Subcutaneous abdominal adipose tissue (tissue), 5 donors: ENCODE measurements at regions not wholly inside any gene's neighbourhood (a gene's known extent, or its start where the extent isn't known, plus 50 kb on each side); places are given as distances from the start of the nearest gene placed in this dataset.
"Not testable (repeated sequence)": the region's sequence is repeated elsewhere in the genome, so short reads cannot be mapped to it uniquely, and the experiment has no call there.

Source experiments
- H3K27ac ChIP-seq: one replicate; pipeline ENCODE4 v1.7.0; 2013; ENCODE audit warnings: low read depth, mild to moderate bottlenecking, inconsistent platforms, low read length, moderate library complexity
- H3K27me3 ChIP-seq, 5 donors: one replicate each; pipeline ENCODE4 v1.7.0; 2013; ENCODE audit warnings: low read length in 5 of 5, inconsistent platforms in 1 of 5; ENCODE audit not compliant: control insufficient read depth in 5 of 5, insufficient read depth in 4 of 5
- H3K36me3 ChIP-seq, 5 donors: one replicate each; pipeline ENCODE4 v1.7.0; 2013; ENCODE audit warnings: low read length in 5 of 5; ENCODE audit not compliant: control insufficient read depth in 5 of 5, insufficient read depth in 5 of 5
- H3K4me1 ChIP-seq, 5 donors: one replicate each; pipeline ENCODE4 v1.7.0; 2013; ENCODE audit warnings: low read length in 5 of 5, mild to moderate bottlenecking in 3 of 5, moderate library complexity in 1 of 5; ENCODE audit not compliant: control insufficient read depth in 5 of 5, insufficient read depth in 5 of 5
- H3K4me3 ChIP-seq, 5 donors: one replicate each; pipeline ENCODE4 v1.7.0; 2013; ENCODE audit warnings: low read length in 5 of 5, low read depth in 1 of 5
- H3K9ac ChIP-seq, 5 donors: one replicate each; pipeline ENCODE4 v1.7.0; 2013; ENCODE audit warnings: low read length in 5 of 5, mild to moderate bottlenecking in 4 of 5, moderate library complexity in 3 of 5
- H3K9me3 ChIP-seq, 5 donors: one replicate each; pipeline ENCODE4 v1.7.0; 2013; ENCODE audit warnings: low read length in 5 of 5; ENCODE audit not compliant: control insufficient read depth in 5 of 5
- donor health status: healthy.
- donor health status: healthy.
- donor health status: healthy.
- donor health status: healthy.
- donor health status: healthy.

GRCh38 chrX:14355556-14355955 is 173.8 kb upstream of the GLRA2 start:
- H3K9ac ChIP-seq: no peak overlapping the region
- peaks cover 0 to 2% (median 0%) of the 10 kb centered on the region in 5 donors for H3K27me3 ChIP-seq
- no peaks in the 10 kb centered on the region for H3K36me3 ChIP-seq
- H3K4me1 ChIP-seq: peaks cover 0 to 7% (median 0%) of the 10 kb centered on the region in 5 donors
- H3K4me3 ChIP-seq: no peak overlapping the region
- no peak overlapping the region for H3K27ac ChIP-seq
- peaks cover 0 to 10% (median 0%) of the 10 kb centered on the region in 5 donors for H3K9me3 ChIP-seq

GRCh38 chrX:14354521-14354920 is 174.8 kb upstream of the GLRA2 start:
- H3K4me1 ChIP-seq: peaks cover 0 to 7% (median 0%) of the 10 kb centered on the region in 5 donors
- no peaks in the 10 kb centered on the region for H3K36me3 ChIP-seq
- H3K9me3 ChIP-seq: peaks cover 0 to 12% (median 2%) of the 10 kb centered on the region in 5 donors
- no peak overlapping the region for H3K9ac ChIP-seq
- H3K27ac ChIP-seq: no peak overlapping the region
- H3K27me3 ChIP-seq: peaks cover 0 to 2% (median 0%) of the 10 kb centered on the region in 5 donors
- no peak overlapping the region for H3K4me3 ChIP-seq

GRCh38 chrX:14352511-14352910 is 176.8 kb upstream of the GLRA2 start:
- H3K27me3 ChIP-seq: peaks cover 0 to 2% (median 0%) of the 10 kb centered on the region in 5 donors
- no peak overlapping the region for H3K4me3 ChIP-seq
- H3K27ac ChIP-seq: no peak overlapping the region
- H3K4me1 ChIP-seq: peaks cover 0 to 7% (median 0%) of the 10 kb centered on the region in 5 donors
- no peaks in the 10 kb centered on the region for H3K36me3 ChIP-seq
- peaks cover 0 to 14% (median 3%) of the 10 kb centered on the region in 5 donors for H3K9me3 ChIP-seq
- no peak overlapping the region for H3K9ac ChIP-seq

- Histone ChIP-seq H3K36me3 (no peaks in the 10 kb centered on the region), H3K27me3 (peaks cover 0 to 2% (median 0%) of the 10 kb centered on the region in 5 donors), H3K9ac (no peak overlapping the region), H3K4me3 (no peak overlapping the region), H3K9me3 (peaks cover 0 to 14% (median 3%) of the 10 kb centered on the region in 5 donors), H3K4me1 (peaks cover 0 to 7% (median 0%) of the 10 kb centered on the region in 5 donors), H3K27ac (no peak overlapping the region)
These were observed 177.6 kb upstream of the GLRA2 start for GRCh38 chrX:14351611-14352303.

DNA sequence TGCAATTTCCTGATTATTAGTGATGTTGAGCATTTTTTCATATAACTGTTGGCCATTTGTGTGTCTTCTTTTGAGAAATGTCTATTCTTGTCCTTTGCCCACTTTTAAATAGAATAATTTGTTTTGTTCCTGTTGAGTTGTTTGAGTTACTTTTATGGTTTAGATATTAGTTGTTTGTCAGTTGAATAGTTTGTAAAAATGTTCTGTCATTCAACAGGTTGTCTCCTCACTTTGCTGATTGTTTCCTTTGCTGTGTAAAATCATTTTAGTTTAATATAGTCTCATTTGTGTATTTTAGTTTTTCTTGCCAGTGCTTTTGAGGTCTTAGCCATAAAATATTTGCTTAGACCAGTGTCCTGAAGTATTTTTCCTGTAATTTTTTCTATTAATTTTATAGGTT is 181.8 kb upstream of the GLRA2 start:
- Histone ChIP-seq H3K27ac (no peak overlapping the region), H3K27me3 (peaks cover 0 to 2% (median 0%) of the 10 kb centered on the region in 5 donors), H3K9me3 (peaks cover 0 to 15% (median 3%) of the 10 kb centered on the region in 5 donors), H3K4me3 (no peak overlapping the region), H3K9ac (no peak overlapping the region), H3K4me1 (peaks cover 0 to 7% (median 0%) of the 10 kb centered on the region in 5 donors), H3K36me3 (no peaks in the 10 kb centered on the region)

DNA sequence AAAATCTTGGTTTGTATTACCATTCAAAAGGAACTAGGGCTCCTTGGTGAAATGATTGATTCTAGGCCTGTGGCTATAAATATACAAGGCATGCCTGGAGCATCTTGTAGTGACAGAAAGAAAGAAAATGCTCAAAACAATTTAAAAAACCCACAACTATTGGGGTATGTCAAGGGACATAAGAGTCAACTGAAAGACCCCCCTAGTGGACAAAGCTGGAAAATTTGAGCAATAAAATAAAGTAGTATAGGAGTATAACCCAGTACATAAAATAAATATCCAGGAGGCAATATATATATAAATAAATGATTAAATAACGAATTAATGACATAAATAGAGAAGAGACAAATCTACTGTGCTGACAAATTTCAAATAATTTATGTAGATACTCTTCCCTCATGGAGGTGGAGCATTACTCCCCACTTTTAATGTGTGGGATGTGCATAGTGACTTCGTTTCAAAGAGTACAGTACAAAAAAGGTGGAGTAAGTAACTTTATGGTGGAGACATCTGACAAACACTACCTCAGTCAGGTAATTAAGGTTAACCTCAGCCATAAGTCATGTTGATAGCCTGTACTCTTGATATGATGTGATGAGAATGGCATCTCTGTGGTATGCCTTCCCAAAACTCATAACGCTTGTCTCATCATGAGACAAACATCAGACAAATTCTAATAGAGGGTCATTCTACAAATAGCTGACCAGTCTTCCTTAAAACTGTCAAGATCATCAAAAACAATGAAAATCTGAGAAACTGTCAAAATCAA is 185.0 kb upstream of the GLRA2 start:
- Histone ChIP-seq H3K4me3 (no peak overlapping the region), H3K27ac (no peak overlapping the region), H3K27me3 (peaks cover 0 to 2% (median 0%) of the 10 kb centered on the region in 5 donors), H3K4me1 (no peaks in the 10 kb centered on the region), H3K9me3 (peaks cover 0 to 5% (median 0%) of the 10 kb centered on the region in 5 donors), H3K9ac (no peak overlapping the region), H3K36me3 (no peaks in the 10 kb centered on the region)

- peaks cover 0 to 4% (median 0%) of the 10 kb centered on the region in 5 donors for H3K9me3 ChIP-seq
- no peak overlapping the region for H3K9ac ChIP-seq
- no peaks in the 10 kb centered on the region for H3K36me3 ChIP-seq
- H3K27me3 ChIP-seq: peaks cover 0 to 10% (median 0%) of the 10 kb centered on the region in 5 donors
- H3K4me3 ChIP-seq: no peak overlapping the region
- H3K4me1 ChIP-seq: no peaks in the 10 kb centered on the region
- H3K27ac ChIP-seq: no peak overlapping the region
These were observed 219.9 kb upstream of the GLRA2 start for GRCh38 chrX:14309431-14309830.

- H3K9ac ChIP-seq, H3K27ac ChIP-seq, H3K4me3 ChIP-seq, H3K36me3 ChIP-seq, H3K27me3 ChIP-seq, H3K9me3 ChIP-seq, H3K4me1 ChIP-seq: not testable (repeated sequence)
These were observed 220.4 kb upstream of the GLRA2 start for GRCh38 chrX:14308976-14309375.

- H3K9me3 ChIP-seq: no peaks in the 10 kb centered on the region
- no peaks in the 10 kb centered on the region for H3K36me3 ChIP-seq
- H3K27ac ChIP-seq: no peak overlapping the region
- H3K9ac ChIP-seq: no peak overlapping the region
- no peaks in the 10 kb centered on the region for H3K4me1 ChIP-seq
- H3K4me3 ChIP-seq: no peak overlapping the region
- H3K27me3 ChIP-seq: peaks cover 0 to 2% (median 0%) of the 10 kb centered on the region in 5 donors
These were observed 225.4 kb upstream of the GLRA2 start for GRCh38 chrX:14303891-14304290.

DNA sequence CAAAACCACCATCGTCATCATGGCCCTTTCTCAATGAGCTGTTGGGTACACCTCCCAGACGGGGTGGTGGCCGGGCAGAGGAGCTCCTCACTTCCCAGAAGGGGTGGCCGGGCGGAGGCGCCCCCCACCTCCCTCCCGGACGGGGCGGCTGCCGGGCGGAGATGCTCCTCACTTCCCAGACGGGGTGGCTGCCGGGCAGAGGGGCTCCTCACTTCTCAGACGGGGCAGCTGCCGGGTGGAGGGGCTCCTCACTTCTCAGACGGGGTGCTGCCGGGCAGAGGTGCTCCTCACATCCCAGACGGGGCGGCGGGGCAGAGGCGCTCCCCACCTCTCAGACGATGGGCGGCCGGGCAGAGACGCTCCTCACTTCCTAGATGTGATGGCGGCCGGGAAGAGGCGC is 226.8 kb upstream of the GLRA2 start:
- not testable (repeated sequence) for H3K27ac ChIP-seq, H3K9me3 ChIP-seq, H3K27me3 ChIP-seq, H3K4me3 ChIP-seq, H3K36me3 ChIP-seq, H3K9ac ChIP-seq, H3K4me1 ChIP-seq
